T47D (cell line): ENCODE measurements at regions not wholly inside any gene's neighbourhood (a gene's known extent, or its start where the extent isn't known, plus 50 kb on each side); places are given as distances from the start of the nearest gene placed in this dataset.

Source experiments
- DNase-seq, 2 experiments: peaks; one replicate each; pipeline versions ENCODE4 v3.0.0 to v3.0.0-alpha.2; 2011 to 2012; ENCODE audit warnings: low read depth in 1 of 2, low spot score in 1 of 2
- JUND ChIP-seq: IDR thresholded peaks from 2 replicates; pipeline ENCODE4 v1.6.1; 2012; ENCODE audit warnings: low read depth
- in situ Hi-C: cut with HindIII; loops from 2 replicates; pipeline ENCODE4 v1.10.0; 2016; ENCODE audit warnings: low sequenced_read_pairs, low pct_unique_long_range_greater_than_20kb

GRCh38 chr22:34880662-34881061, 185.3 kb upstream of the ISX start:
- in situ Hi-C loops, result no loop called here
- no peak for TF ChIP-seq JUND
- no peak for DNase-seq

GRCh38 chr22:34881453-34881852, 184.5 kb upstream of the ISX start:
- TF ChIP-seq JUND, result no peak
- in situ Hi-C loops, result no loop called here
- no peak for DNase-seq

- in situ Hi-C loops, result no loop called here
- no peak for TF ChIP-seq JUND
- no peak for DNase-seq
Measured at GRCh38 chr22:34885852-34886251, 180.1 kb upstream of the ISX start.

GRCh38 chr22:34886391-34886790, 179.6 kb upstream of the ISX start:
- in situ Hi-C loops, result no loop called here
- DNase-seq, result no peak
- no peak for TF ChIP-seq JUND

- DNase-seq, result no peak
- TF ChIP-seq JUND, result no peak
- in situ Hi-C loops, result no loop called here
Measured at GRCh38 chr22:34886812-34887211, 179.1 kb upstream of the ISX start.

- TF ChIP-seq JUND, result no peak
- in situ Hi-C loops, result no loop called here
- no peak for DNase-seq
Measured at GRCh38 chr22:34897126-34897525, 168.8 kb upstream of the ISX start.

- no peak for TF ChIP-seq JUND
- DNase-seq, result no peak
- in situ Hi-C loops, result no loop called here
Measured at GRCh38 chr22:34902335-34902734, 163.6 kb upstream of the ISX start.

GRCh38 chr22:34903416-34903815, 162.5 kb upstream of the ISX start:
- TF ChIP-seq JUND, result no peak

GRCh38 chr22:34904486-34904885, 161.5 kb upstream of the ISX start:
- in situ Hi-C loops, result no loop called here
- no peak for TF ChIP-seq JUND
- no peak for DNase-seq

More at GRCh38 chr22:34903416-34903815, 162.5 kb upstream of the ISX start:
- no peak for DNase-seq
- in situ Hi-C loops, result no loop called here

GRCh38 chr22:34913826-34914225, 152.1 kb upstream of the ISX start:
- no peak for TF ChIP-seq JUND
- no peak for DNase-seq
- in situ Hi-C loops, result no loop called here

GRCh38 chr22:34914846-34915245, 151.1 kb upstream of the ISX start:
- in situ Hi-C loops, result no loop called here
- DNase-seq, result no peak

GRCh38 chr22:34917239-34917638, 148.7 kb upstream of the ISX start:
- no peak for TF ChIP-seq JUND
- DNase-seq, result no peak
- in situ Hi-C loops, result no loop called here

More at GRCh38 chr22:34914846-34915245, 151.1 kb upstream of the ISX start:
- no peak for TF ChIP-seq JUND

GRCh38 chr22:34931026-34931425, 134.9 kb upstream of the ISX start:
- no peak for DNase-seq
- no peak for TF ChIP-seq JUND
- in situ Hi-C loops, result no loop called here

GRCh38 chr22:34934261-34934660, 131.7 kb upstream of the ISX start:
- DNase-seq, result no peak
- in situ Hi-C loops, result no loop called here
- no peak for TF ChIP-seq JUND

- peak in 1 of 2 experiments; percentile 5 for DNase-seq
- TF ChIP-seq JUND, result no peak
- in situ Hi-C loops, result no loop called here
Measured at GRCh38 chr22:34943830-34944229, 122.1 kb upstream of the ISX start.
